GM12878 (cell line): ENCODE measurements at regions not wholly inside any gene's neighbourhood (a gene's known extent, or its start where the extent isn't known, plus 50 kb on each side); places are given as distances from the start of the nearest gene placed in this dataset.

Experiments used
- ATAC-seq: fragments of 200-7000 bp; cut with Tn5 transposase; 3 replicates; pipeline ENCODE4 v1.9.1; 2020; ENCODE audit warnings: mild to moderate bottlenecking, moderate library complexity
- BruUV-seq: library from RNA; stranded (reverse); fragments of 400-500 nt; replicated peaks from 2 replicates; lab custom pipeline; 2021; lab: Mats Ljungman, UMichigan
- CTCF ChIA-PET: fragments of 300-600 bp; sonication (Branson Sonifier 250); formaldehyde crosslinking; extraction: SDS; loops from one replicate; lab custom pipeline; 2021; ENCODE audit warnings: inconsistent platforms; lab: Yijun Ruan, JAX
- POLR2A ChIA-PET: fragments of 350-600 bp; formaldehyde crosslinking; extraction: SDS; loops from one replicate; lab custom pipeline; 2021; ENCODE audit warnings: inconsistent platforms; lab: Charles Lee
- RAD21 ChIA-PET: fragments of 300-600 bp; sonication (Branson Sonifier 250); formaldehyde crosslinking; loops from one replicate; lab custom pipeline; 2023; ENCODE audit warnings: antibody characterized with exemption; ENCODE audit not compliant: unreplicated experiment; lab: Charles Lee
- SMC1A ChIA-PET: fragments of 300-600 bp; sonication (Branson Sonifier 250); formaldehyde crosslinking; loops from one replicate; lab custom pipeline; 2023; ENCODE audit not compliant: unreplicated experiment, uncharacterized antibody; lab: Charles Lee
- DNase-seq: peaks from one replicate; pipeline ENCODE4 v3.0.0-alpha.2; 2011; ENCODE audit warnings: low read depth, low spot score
- FAIRE-seq: peaks from 3 replicates; lab custom pipeline; 2011; peaks lifted over from hg19 to GRCh38; lab: Jason Lieb, UNC
- H2AFZ ChIP-seq: 2 replicates; pipeline ENCODE4 v1.6.0; 2011; ENCODE audit warnings: low read depth, low read length, control low read depth; ENCODE audit not compliant: control insufficient read depth
- H3K27ac ChIP-seq: 2 replicates; pipeline ENCODE4 v1.5.1; 2011; ENCODE audit warnings: control low read depth; ENCODE audit not compliant: control insufficient read depth, insufficient read depth
- H3K27me3 ChIP-seq, 2 experiments: replicated peaks in 1 of 2; 2 replicates each; pipeline versions ENCODE4 v1.6.0 to v1.6.1; 2011; ENCODE audit warnings: low read length in 1 of 2; ENCODE audit not compliant: control insufficient read depth in 2 of 2, insufficient read depth in 2 of 2
- H3K36me3 ChIP-seq, 2 experiments: 2 replicates each; pipeline ENCODE4 v1.5.1; 2011; ENCODE audit warnings: low read length in 1 of 2; ENCODE audit not compliant: control insufficient read depth in 2 of 2, insufficient read depth in 2 of 2
- H3K4me1 ChIP-seq: 2 replicates; pipeline ENCODE4 v1.6.1; 2011; ENCODE audit warnings: mild to moderate bottlenecking, low read length, moderate library complexity, mixed read lengths; ENCODE audit not compliant: control insufficient read depth, insufficient read depth
- H3K4me2 ChIP-seq: 2 replicates; pipeline ENCODE4 v1.6.0; 2011; ENCODE audit warnings: control low read depth; ENCODE audit not compliant: control insufficient read depth, insufficient read depth
- H3K4me3 ChIP-seq: fragments of 200-600 bp; sonication (generic); 2 replicates; pipeline ENCODE4 v1.5.1; 2016
- H3K79me2 ChIP-seq: 2 replicates; pipeline ENCODE4 v1.6.0; 2011; ENCODE audit warnings: low read length; ENCODE audit not compliant: control insufficient read depth, insufficient read depth
- H3K9ac ChIP-seq: 2 replicates; pipeline ENCODE4 v1.8.0; 2011; ENCODE audit warnings: low read length, control low read depth, mixed read lengths; ENCODE audit not compliant: control insufficient read depth, insufficient read depth
- H3K9me3 ChIP-seq: replicated peaks from 3 replicates; pipeline ENCODE4 v1.5.1; 2011; ENCODE audit warnings: mild to moderate bottlenecking, low read length; ENCODE audit not compliant: control insufficient read depth, insufficient read depth
- H4K20me1 ChIP-seq: 2 replicates; pipeline ENCODE4 v1.6.0; 2011; ENCODE audit not compliant: control insufficient read depth, insufficient read depth
- ESRRA ChIP-seq: IDR thresholded peaks from 2 replicates; pipeline ENCODE4 v1.6.1; 2012; ENCODE audit warnings: mild to moderate bottlenecking, low read length, improper control_type of control experiment
- HDAC6 ChIP-seq: fragments of 200-600 bp; sonication (generic); IDR thresholded peaks from one replicate; pipeline ENCODE4 v1.8.0; 2017; ENCODE audit warnings: antibody characterized with exemption; ENCODE audit not compliant: unreplicated experiment
- JUNB ChIP-seq: IDR thresholded peaks from 2 replicates; pipeline ENCODE4 v1.6.1; 2016; ENCODE audit warnings: antibody characterized with exemption, mild to moderate bottlenecking
- MYC ChIP-seq: IDR thresholded peaks from 2 replicates; pipeline ENCODE4 v1.6.1; 2011; ENCODE audit warnings: mild to moderate bottlenecking, low read length, moderate library complexity, inconsistent platforms; ENCODE audit not compliant: insufficient read depth, insufficient replicate concordance, insufficient read length, severe bottlenecking
- ZNF24 ChIP-seq: fragments of 450-650 bp; IDR thresholded peaks from 2 replicates; pipeline ENCODE4 v1.6.1; 2017; ENCODE audit warnings: antibody characterized with exemption, mild to moderate bottlenecking
- ZNF384 ChIP-seq: IDR thresholded peaks from 2 replicates; pipeline ENCODE4 v1.6.1; 2012; ENCODE audit warnings: low read depth, mild to moderate bottlenecking, low read length, improper control_type of control experiment, borderline replicate concordance
- WGBS: methylation state at CpG from one replicate; pipeline ENCODE4 v1.1.6; 2016; ENCODE audit warnings: low lambda C conversion rate; ENCODE audit not compliant: insufficient replicate concordance, insufficient coverage; ENCODE audit errors: missing lambda C conversion rate; 5-methylcytosine and 5-hydroxymethylcytosine counted together
- in situ Hi-C: fragments of 300-500 bp; cut with MboI; formaldehyde crosslinking; loops from 9 replicates; pipeline ENCODE4 v1.14.3; 2018; ENCODE audit warnings: mixed read lengths
- intact Hi-C: fragments of 100-400 bp; cut with micrococcal nuclease; formaldehyde crosslinking; loops from one replicate; pipeline ENCODE4 v1.14.2; 2022; ENCODE audit not compliant: unreplicated experiment
- TF ChIP-seq, protein P1 (sequence below): fragments of 150-350 bp; IDR thresholded peaks from 2 replicates; pipeline ENCODE4 v1.6.1; 2016; ENCODE audit warnings: low read depth, low read length
- TF ChIP-seq, protein P2 (sequence below): fragments of 450-650 bp; formaldehyde crosslinking; IDR thresholded peaks from 2 replicates; pipeline ENCODE4 v1.4.0; 2022; ENCODE audit warnings: mild to moderate bottlenecking, moderate library complexity

DNA sequence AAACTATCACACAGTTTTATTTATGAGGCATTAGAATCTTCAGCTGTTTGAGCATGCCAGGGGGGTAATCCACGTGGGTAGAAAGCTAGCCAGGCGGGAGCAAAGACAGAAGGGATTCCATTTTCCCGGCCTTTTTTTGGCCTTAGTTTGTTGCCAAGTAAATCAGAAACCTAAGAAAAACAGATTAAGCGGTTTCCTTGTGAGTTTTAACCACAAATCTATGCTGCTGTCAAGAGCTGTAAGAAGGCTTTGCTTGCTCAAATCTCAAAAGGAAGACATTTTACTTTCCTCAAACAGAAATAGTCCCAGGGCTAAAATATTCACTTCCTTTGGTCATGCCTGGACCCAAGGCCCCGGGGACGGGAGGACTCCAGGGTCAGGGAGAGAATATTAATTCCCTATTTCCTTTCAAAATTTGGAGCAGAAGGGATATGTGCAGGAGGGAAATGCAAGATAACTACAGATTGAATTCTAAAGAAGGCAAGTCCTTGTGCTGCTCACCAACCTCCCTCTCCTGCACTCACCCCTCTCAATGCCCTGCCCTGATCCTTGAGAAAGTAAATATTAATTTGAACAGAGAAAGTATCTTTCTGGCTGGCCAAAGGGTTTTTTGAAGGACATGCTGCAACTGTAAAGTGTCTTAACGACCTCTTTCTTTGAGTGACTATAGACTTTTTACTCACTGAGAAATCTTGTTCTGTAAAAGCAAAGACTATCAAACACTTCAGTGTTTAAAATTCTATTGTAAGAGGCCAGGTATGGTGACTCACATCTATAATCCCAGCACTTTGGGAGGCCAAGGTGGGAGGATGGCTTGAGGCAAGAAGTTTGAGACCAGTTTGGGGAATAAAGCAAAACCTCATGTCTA lies 75.7 kb downstream of the HSD17B6 start:
- Histone ChIP-seq H3K79me2 (no peaks in the 10 kb centered on the region), H2AFZ (no peak overlapping the region), H3K4me2 (no peak overlapping the region), H3K4me1 (no peaks in the 10 kb centered on the region), H3K4me3 (no peak overlapping the region), H3K9ac (no peak overlapping the region), H3K9me3 (no peaks in the 10 kb centered on the region), H3K27ac (no peak overlapping the region), H3K36me3 (no peaks in the 10 kb centered on the region), H3K27me3 (no peaks in the 10 kb centered on the region), H4K20me1 (no peaks in the 10 kb centered on the region)
- POLR2A ChIA-PET, result no interaction called here
- ATAC-seq, result no peak
- BruUV-seq, result no TSS peak
- DNase-seq, result no peak
- intact Hi-C loops (no loop called here), in situ Hi-C loops (loop anchor here (5.0 kb wide), 1 partner anchor 148 kb away; no protein-coding TSS in a partner anchor)
- CTCF ChIA-PET, result interaction anchor here (0.7 to 3.3 kb wide), 6 partner anchors 77 to 167 kb away, joined by 3 to 35 read pairs (median 9); no protein-coding TSS in a partner anchor
- peak; percentile 18 for FAIRE-seq
- WGBS, result 14% methylated on average over 7 of the region's 7 CpGs
- RAD21 ChIA-PET, result interaction anchor here (0.7 to 1.8 kb wide), 2 partner anchors 163 to 165 kb away, joined by 3 to 7 read pairs; no protein-coding TSS in a partner anchor
- TF ChIP-seq ZNF384 (no peak), ESRRA (no peak), MYC (no peak), ZNF24 (no peak), HDAC6 (no peak), JUNB (no peak)
- TF ChIP-seq, protein P1, sequence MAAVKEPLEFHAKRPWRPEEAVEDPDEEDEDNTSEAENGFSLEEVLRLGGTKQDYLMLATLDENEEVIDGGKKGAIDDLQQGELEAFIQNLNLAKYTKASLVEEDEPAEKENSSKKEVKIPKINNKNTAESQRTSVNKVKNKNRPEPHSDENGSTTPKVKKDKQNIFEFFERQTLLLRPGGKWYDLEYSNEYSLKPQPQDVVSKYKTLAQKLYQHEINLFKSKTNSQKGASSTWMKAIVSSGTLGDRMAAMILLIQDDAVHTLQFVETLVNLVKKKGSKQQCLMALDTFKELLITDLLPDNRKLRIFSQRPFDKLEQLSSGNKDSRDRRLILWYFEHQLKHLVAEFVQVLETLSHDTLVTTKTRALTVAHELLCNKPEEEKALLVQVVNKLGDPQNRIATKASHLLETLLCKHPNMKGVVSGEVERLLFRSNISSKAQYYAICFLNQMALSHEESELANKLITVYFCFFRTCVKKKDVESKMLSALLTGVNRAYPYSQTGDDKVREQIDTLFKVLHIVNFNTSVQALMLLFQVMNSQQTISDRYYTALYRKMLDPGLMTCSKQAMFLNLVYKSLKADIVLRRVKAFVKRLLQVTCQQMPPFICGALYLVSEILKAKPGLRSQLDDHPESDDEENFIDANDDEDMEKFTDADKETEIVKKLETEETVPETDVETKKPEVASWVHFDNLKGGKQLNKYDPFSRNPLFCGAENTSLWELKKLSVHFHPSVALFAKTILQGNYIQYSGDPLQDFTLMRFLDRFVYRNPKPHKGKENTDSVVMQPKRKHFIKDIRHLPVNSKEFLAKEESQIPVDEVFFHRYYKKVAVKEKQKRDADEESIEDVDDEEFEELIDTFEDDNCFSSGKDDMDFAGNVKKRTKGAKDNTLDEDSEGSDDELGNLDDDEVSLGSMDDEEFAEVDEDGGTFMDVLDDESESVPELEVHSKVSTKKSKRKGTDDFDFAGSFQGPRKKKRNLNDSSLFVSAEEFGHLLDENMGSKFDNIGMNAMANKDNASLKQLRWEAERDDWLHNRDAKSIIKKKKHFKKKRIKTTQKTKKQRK, result no peak
- TF ChIP-seq, protein P2, sequence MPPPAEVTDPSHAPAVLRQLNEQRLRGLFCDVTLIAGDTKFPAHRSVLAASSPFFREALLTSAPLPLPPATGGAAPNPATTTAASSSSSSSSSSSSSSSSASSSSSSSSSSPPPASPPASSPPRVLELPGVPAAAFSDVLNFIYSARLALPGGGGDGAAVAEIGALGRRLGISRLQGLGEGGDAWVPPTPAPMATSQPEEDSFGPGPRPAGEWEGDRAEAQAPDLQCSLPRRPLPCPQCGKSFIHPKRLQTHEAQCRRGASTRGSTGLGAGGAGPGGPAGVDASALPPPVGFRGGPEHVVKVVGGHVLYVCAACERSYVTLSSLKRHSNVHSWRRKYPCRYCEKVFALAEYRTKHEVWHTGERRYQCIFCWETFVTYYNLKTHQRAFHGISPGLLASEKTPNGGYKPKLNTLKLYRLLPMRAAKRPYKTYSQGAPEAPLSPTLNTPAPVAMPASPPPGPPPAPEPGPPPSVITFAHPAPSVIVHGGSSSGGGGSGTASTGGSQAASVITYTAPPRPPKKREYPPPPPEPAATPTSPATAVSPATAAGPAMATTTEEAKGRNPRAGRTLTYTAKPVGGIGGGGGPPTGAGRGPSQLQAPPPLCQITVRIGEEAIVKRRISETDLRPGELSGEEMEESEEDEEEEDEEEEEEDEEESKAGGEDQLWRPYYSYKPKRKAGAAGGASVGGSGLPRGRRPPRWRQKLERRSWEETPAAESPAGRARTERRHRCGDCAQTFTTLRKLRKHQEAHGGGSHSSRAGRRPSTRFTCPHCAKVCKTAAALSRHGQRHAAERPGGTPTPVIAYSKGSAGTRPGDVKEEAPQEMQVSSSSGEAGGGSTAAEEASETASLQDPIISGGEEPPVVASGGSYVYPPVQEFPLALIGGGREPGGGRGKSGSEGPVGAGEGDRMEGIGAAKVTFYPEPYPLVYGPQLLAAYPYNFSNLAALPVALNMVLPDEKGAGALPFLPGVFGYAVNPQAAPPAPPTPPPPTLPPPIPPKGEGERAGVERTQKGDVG (CRISPR knock-in tag), result no peak
- SMC1A ChIA-PET, result interaction anchor here (1.1 to 1.5 kb wide), 3 partner anchors 81 to 162 kb away, joined by 3 to 10 read pairs (median 5); no protein-coding TSS in a partner anchor
